ENCODE measurements at regions not wholly inside any gene's neighbourhood (a gene's known extent, or its start where the extent isn't known, plus 50 kb on each side); places are given as distances from the start of the nearest gene placed in this dataset.

DNA sequence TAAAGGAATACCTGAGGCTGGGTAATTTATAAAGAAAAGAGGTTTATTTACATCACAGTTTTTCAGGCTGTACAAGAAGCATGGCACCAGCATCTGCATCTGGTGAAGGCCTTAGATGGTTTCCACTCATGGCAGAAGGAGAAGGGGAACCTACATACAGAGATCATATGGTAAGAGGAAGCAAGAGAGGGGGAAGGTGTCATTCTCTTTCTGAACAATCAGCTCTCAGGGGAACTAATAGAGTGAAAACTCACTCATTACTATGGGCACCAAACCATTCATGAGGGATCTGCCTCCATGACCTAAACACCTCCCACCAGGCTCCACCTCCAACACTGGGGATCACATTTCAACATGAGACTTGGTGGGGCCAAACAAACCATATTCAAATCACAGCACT is 61.7 kb upstream of the PPP1R2C start:
- Histone ChIP-seq H3K79me2 (ENCODE audit: control insufficient read depth, insufficient read depth, low read length, poor library complexity) (no peaks in the 10 kb centered on the region), H2BK120ac (ENCODE audit: insufficient read depth, low read length, poor library complexity) (no peak overlapping the region), H3K4me1 (ENCODE audit: control insufficient read depth in 1 of 2, insufficient read depth in 2 of 2, low read length in 2 of 2) (no peaks in the 10 kb centered on the region), H3K9me3 (ENCODE audit: insufficient read depth, low read depth, low read length) (no peaks in the 10 kb centered on the region), H3K27ac (ENCODE audit: low read depth, low read length) (no peak overlapping the region), H3K79me1 (ENCODE audit: low read length) (no peaks in the 10 kb centered on the region), H3K36me3 (ENCODE audit: control insufficient read depth in 1 of 2, insufficient read depth in 2 of 2, low read length in 2 of 2) (no peaks in the 10 kb centered on the region), H3K9ac (ENCODE audit: low read length) (no peak overlapping the region), H3K14ac (ENCODE audit: low read length) (no peak overlapping the region), H2BK12ac (ENCODE audit: low read length) (no peak overlapping the region), H2AK5ac (ENCODE audit: low read length) (no peak overlapping the region), H3K23ac (ENCODE audit: low read length) (no peak overlapping the region), H4K12ac (ENCODE audit: low read depth, low read length) (no peak overlapping the region), H4K91ac (ENCODE audit: low read depth, low read length) (no peak overlapping the region), H2BK5ac (ENCODE audit: low read depth, low read length, poor library complexity) (no peak overlapping the region), H2AFZ (ENCODE audit: insufficient read depth, low read length, poor library complexity) (no peak overlapping the region), H3K4me2 (ENCODE audit: low read length) (no peak overlapping the region), H3K27me3 (ENCODE audit: insufficient read depth, low read length) (no peaks in the 10 kb centered on the region), H3K18ac (ENCODE audit: low read length) (no peak overlapping the region), H3K4ac (ENCODE audit: low read depth, low read length) (no peak overlapping the region), H4K8ac (ENCODE audit: low read depth, low read length) (no peak overlapping the region), H3K4me3 (ENCODE audit: low read depth, low read length) (no peak overlapping the region)
- no peak for DNase-seq

DNA sequence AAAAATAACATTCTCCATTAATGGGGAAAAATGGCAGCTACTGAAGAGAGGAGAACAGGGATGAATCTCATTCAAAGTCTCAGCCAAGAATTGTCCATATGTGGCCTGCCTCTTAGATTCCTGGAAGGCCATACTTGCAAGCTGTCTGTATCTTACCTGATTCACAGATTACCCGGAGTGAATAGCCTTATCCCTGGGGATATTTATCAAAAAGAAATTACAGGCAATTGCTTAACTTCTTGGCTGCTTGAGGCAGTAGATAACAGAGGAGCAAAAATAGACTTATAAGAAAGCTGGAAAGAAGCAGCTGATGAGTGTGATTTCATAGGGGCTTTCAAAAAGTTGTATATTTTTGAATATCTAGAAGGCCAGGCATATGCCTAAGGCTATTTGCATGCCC is 68.8 kb upstream of the PPP1R2C start:
- no peak overlapping the region for H4K91ac ChIP-seq (ENCODE audit: low read depth, low read length)
- no peak overlapping the region for H2BK12ac ChIP-seq (ENCODE audit: low read length)
- H3K4ac ChIP-seq (ENCODE audit: low read depth, low read length) = no peak overlapping the region
- no peak overlapping the region for H2BK5ac ChIP-seq (ENCODE audit: low read depth, low read length, poor library complexity)
- no peak overlapping the region for H2AK5ac ChIP-seq (ENCODE audit: low read length)
- H3K23ac ChIP-seq (ENCODE audit: low read length) = no peak overlapping the region
- H3K79me2 ChIP-seq (ENCODE audit: control insufficient read depth, insufficient read depth, low read length, poor library complexity) = no peaks in the 10 kb centered on the region
- no peaks in the 10 kb centered on the region for H3K4me1 ChIP-seq (ENCODE audit: control insufficient read depth in 1 of 2, insufficient read depth in 2 of 2, low read length in 2 of 2)
- H3K36me3 ChIP-seq (ENCODE audit: control insufficient read depth in 1 of 2, insufficient read depth in 2 of 2, low read length in 2 of 2) = no peaks in the 10 kb centered on the region
- H2AFZ ChIP-seq (ENCODE audit: insufficient read depth, low read length, poor library complexity) = no peak overlapping the region
- H4K8ac ChIP-seq (ENCODE audit: low read depth, low read length) = no peak overlapping the region
- peak in 1 of 2 donors; percentile 20 for DNase-seq
- no peaks in the 10 kb centered on the region for H3K27me3 ChIP-seq (ENCODE audit: insufficient read depth, low read length)
- H4K12ac ChIP-seq (ENCODE audit: low read depth, low read length) = no peak overlapping the region
- H3K9ac ChIP-seq (ENCODE audit: low read length) = no peak overlapping the region
- H3K9me3 ChIP-seq (ENCODE audit: insufficient read depth, low read depth, low read length) = no peaks in the 10 kb centered on the region
- no CpG with 5 or more reads among the region's 1 CpG for WGBS (ENCODE audit: extremely low coverage, insufficient coverage, insufficient read length)
- H3K18ac ChIP-seq (ENCODE audit: low read length) = no peak overlapping the region
- H3K14ac ChIP-seq (ENCODE audit: low read length) = no peak overlapping the region
- H3K4me3 ChIP-seq (ENCODE audit: low read depth, low read length) = no peak overlapping the region
- no peak overlapping the region for H2BK120ac ChIP-seq (ENCODE audit: insufficient read depth, low read length, poor library complexity)
- H3K79me1 ChIP-seq (ENCODE audit: low read length) = no peaks in the 10 kb centered on the region
- H3K27ac ChIP-seq (ENCODE audit: low read depth, low read length) = no peak overlapping the region
- H3K4me2 ChIP-seq (ENCODE audit: low read length) = no peak overlapping the region

DNA sequence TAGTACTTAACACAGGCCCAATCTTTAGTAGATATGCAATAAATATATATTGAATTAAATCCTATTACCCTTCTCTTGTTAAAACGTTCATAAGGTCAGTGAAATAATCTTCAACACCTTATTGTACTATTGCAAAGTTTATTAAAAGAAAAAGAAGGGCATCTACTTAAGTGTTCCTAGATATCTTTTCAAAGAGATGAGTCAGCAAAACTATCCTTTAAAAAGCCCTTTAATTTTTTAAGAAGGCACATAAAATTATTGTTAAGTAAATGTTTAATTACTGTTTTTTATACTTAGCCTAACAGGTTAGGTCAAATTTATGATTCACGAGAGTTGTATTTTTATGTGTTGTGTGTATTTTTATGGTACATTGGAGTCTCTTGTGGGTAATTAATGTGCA is 77.3 kb upstream of the PPP1R2C start:
- Histone ChIP-seq H2BK5ac (ENCODE audit: low read depth, low read length, poor library complexity) (no peak overlapping the region), H3K27ac (ENCODE audit: low read depth, low read length) (no peak overlapping the region)

DNA sequence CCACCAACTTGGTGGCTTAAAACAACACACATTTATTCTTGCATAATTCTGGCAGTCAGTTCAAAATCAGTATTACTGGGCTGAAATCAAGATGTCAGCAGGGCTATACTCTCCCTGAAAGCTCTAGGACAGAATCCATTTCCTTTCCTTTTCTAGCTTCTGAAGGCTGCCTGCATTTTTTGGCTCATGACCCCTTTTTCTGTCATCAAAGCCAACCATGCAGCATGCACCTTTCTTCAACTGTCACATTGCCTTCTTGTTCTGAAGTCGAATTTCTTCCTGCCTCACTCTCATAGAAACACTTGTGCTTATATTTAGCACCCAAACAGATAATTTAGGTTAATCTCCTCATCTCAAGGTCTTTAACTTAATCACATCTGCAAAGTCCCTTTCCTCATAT is 79.8 kb upstream of the PPP1R2C start:
- Histone ChIP-seq H3K79me2 (ENCODE audit: control insufficient read depth, insufficient read depth, low read length, poor library complexity) (no peaks in the 10 kb centered on the region), H3K27ac (ENCODE audit: low read depth, low read length) (no peak overlapping the region), H3K4ac (ENCODE audit: low read depth, low read length) (no peak overlapping the region), H2AK5ac (ENCODE audit: low read length) (no peak overlapping the region), H2AFZ (ENCODE audit: insufficient read depth, low read length, poor library complexity) (no peak overlapping the region), H3K9ac (ENCODE audit: low read length) (no peak overlapping the region), H3K18ac (ENCODE audit: low read length) (no peak overlapping the region), H4K12ac (ENCODE audit: low read depth, low read length) (no peak overlapping the region), H4K91ac (ENCODE audit: low read depth, low read length) (no peak overlapping the region), H3K4me1 (ENCODE audit: control insufficient read depth in 1 of 2, insufficient read depth in 2 of 2, low read length in 2 of 2) (no peaks in the 10 kb centered on the region), H3K4me3 (ENCODE audit: low read depth, low read length) (no peak overlapping the region), H2BK5ac (ENCODE audit: low read depth, low read length, poor library complexity) (no peak overlapping the region), H3K36me3 (ENCODE audit: control insufficient read depth in 1 of 2, insufficient read depth in 2 of 2, low read length in 2 of 2) (no peaks in the 10 kb centered on the region), H3K79me1 (ENCODE audit: low read length) (no peaks in the 10 kb centered on the region), H3K14ac (ENCODE audit: low read length) (no peak overlapping the region), H2BK120ac (ENCODE audit: insufficient read depth, low read length, poor library complexity) (no peak overlapping the region), H3K27me3 (ENCODE audit: insufficient read depth, low read length) (no peaks in the 10 kb centered on the region), H3K23ac (ENCODE audit: low read length) (no peak overlapping the region), H2BK12ac (ENCODE audit: low read length) (no peak overlapping the region), H4K8ac (ENCODE audit: low read depth, low read length) (no peak overlapping the region), H3K9me3 (ENCODE audit: insufficient read depth, low read depth, low read length) (no peaks in the 10 kb centered on the region), H3K4me2 (ENCODE audit: low read length) (no peak overlapping the region)
- DNase-seq = no peak
- WGBS (ENCODE audit: extremely low coverage, insufficient coverage, insufficient read length) = no CpG with 5 or more reads among the region's 1 CpG

More for the DNA sequence above, 77.3 kb upstream of the PPP1R2C start:
- Histone ChIP-seq H3K14ac (ENCODE audit: low read length) (no peak overlapping the region), H3K27me3 (ENCODE audit: insufficient read depth, low read length) (no peaks in the 10 kb centered on the region), H3K4me1 (ENCODE audit: control insufficient read depth in 1 of 2, insufficient read depth in 2 of 2, low read length in 2 of 2) (no peaks in the 10 kb centered on the region), H3K79me1 (ENCODE audit: low read length) (no peaks in the 10 kb centered on the region), H3K23ac (ENCODE audit: low read length) (no peak overlapping the region), H3K79me2 (ENCODE audit: control insufficient read depth, insufficient read depth, low read length, poor library complexity) (no peaks in the 10 kb centered on the region), H4K8ac (ENCODE audit: low read depth, low read length) (no peak overlapping the region), H3K4me2 (ENCODE audit: low read length) (no peak overlapping the region), H2BK120ac (ENCODE audit: insufficient read depth, low read length, poor library complexity) (no peak overlapping the region), H3K9ac (ENCODE audit: low read length) (no peak overlapping the region), H3K36me3 (ENCODE audit: control insufficient read depth in 1 of 2, insufficient read depth in 2 of 2, low read length in 2 of 2) (no peaks in the 10 kb centered on the region), H3K4me3 (ENCODE audit: low read depth, low read length) (no peak overlapping the region), H2AFZ (ENCODE audit: insufficient read depth, low read length, poor library complexity) (no peak overlapping the region), H4K12ac (ENCODE audit: low read depth, low read length) (no peak overlapping the region), H3K18ac (ENCODE audit: low read length) (no peak overlapping the region), H2BK12ac (ENCODE audit: low read length) (no peak overlapping the region), H2AK5ac (ENCODE audit: low read length) (no peak overlapping the region), H3K4ac (ENCODE audit: low read depth, low read length) (no peak overlapping the region), H4K91ac (ENCODE audit: low read depth, low read length) (no peak overlapping the region), H3K9me3 (ENCODE audit: insufficient read depth, low read depth, low read length) (no peaks in the 10 kb centered on the region)
- DNase-seq = no peak
- no CpG with 5 or more reads among the region's 2 CpGs for WGBS (ENCODE audit: extremely low coverage, insufficient coverage, insufficient read length)

All from trophoblast cell (in vitro differentiated cells and primary cell).